ENCODE measurements at regions not wholly inside any gene's neighbourhood (a gene's known extent, or its start where the extent isn't known, plus 50 kb on each side); places are given as distances from the start of the nearest gene placed in this dataset.

DNA sequence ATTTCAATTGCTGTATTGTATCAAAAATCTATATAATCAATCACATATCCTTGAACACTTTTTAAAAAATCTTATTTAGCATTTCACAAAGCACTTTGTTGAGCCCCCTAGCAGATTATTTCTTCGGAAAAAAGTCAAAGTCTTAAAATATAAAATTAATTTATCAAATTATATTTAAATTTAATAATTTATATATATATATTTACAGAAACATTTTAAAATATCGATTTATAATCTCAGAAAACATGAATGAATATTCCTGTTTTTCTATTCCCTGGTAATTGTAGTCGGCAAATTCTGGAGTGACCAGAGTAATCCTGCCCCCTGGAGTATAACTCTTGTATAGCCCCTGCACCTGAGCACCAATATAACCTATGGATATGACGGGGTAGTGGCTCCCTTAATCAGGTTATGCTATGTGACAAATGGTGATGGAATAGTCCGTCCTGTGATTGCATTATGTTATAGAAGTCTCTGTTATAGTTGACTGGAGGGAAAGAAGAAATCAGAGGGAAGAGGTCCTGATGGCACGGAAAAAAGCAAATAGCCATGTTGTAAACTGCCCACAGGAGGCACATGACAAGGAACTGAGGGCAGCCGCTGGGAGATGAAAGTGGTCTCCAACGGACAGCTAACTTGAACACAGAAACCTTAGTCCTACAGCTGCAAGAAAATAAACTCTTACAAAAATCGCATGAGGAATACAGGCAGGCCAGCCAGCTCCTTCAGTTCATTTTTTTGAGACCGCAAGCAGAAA lies 1092.3 kb downstream of the ARAP2 start:
- H3K4me2 ChIP-seq (ENCODE audit: insufficient read depth, insufficient read length, low read length), result no peak overlapping the region
- no peaks in the 10 kb centered on the region for H3K79me1 ChIP-seq (ENCODE audit: insufficient read depth, low read depth, low read length, poor library complexity, severe bottlenecking)
- H2BK120ac ChIP-seq (ENCODE audit: low read depth, low read length, poor library complexity, severe bottlenecking), result no peak overlapping the region
- H3K56ac ChIP-seq (ENCODE audit: insufficient read length, low read depth, low read length), result no peak overlapping the region
- H3K9ac ChIP-seq (ENCODE audit: extremely low read depth, insufficient read length, low read length), result no peak overlapping the region
- no peaks in the 10 kb centered on the region for H3K27me3 ChIP-seq (ENCODE audit: insufficient read depth, low read length)
- H3K23me2 ChIP-seq (ENCODE audit: insufficient read length, low read depth, low read length, poor library complexity, severe bottlenecking), result no peaks in the 10 kb centered on the region
- H2BK12ac ChIP-seq (ENCODE audit: insufficient read length, low read depth, low read length), result no peak overlapping the region
- DNase-seq, result peak; percentile 55
- H2BK20ac ChIP-seq (ENCODE audit: low read depth, low read length, poor library complexity, severe bottlenecking), result no peak overlapping the region
- no CpG with 5 or more reads among the region's 10 CpGs for WGBS (ENCODE audit: extremely low coverage, insufficient read length, low lambda C conversion rate)
- Mint-ChIP-seq H3K4me3 (no peak overlapping the region), H3K27ac (no peak overlapping the region), H3K4me1 (no peaks in the 10 kb centered on the region), H3K36me3 (ENCODE audit: insufficient read depth in 1 of 3, low read depth in 3 of 3) (no peaks in the 10 kb centered on the region), H3K9me3 (no peaks in the 10 kb centered on the region), H3K27me3 (ENCODE audit: low read depth) (no peaks in the 10 kb centered on the region)
- H4K91ac ChIP-seq (ENCODE audit: insufficient read length, low read depth, low read length), result no peak overlapping the region
- no peak overlapping the region for H2AK5ac ChIP-seq (ENCODE audit: insufficient read length, low read length)
- H3T11ph ChIP-seq (ENCODE audit: low read length), result no peak overlapping the region
- H4K5ac ChIP-seq (ENCODE audit: insufficient read length, low read depth, low read length), result no peak overlapping the region
- H4K20me1 ChIP-seq (ENCODE audit: control insufficient read depth, insufficient read depth, insufficient read length), result no peaks in the 10 kb centered on the region
- H3K9me3 ChIP-seq (ENCODE audit: control insufficient read depth, low read depth, low read length), result no peaks in the 10 kb centered on the region
- TF ChIP-seq, protein P1, sequence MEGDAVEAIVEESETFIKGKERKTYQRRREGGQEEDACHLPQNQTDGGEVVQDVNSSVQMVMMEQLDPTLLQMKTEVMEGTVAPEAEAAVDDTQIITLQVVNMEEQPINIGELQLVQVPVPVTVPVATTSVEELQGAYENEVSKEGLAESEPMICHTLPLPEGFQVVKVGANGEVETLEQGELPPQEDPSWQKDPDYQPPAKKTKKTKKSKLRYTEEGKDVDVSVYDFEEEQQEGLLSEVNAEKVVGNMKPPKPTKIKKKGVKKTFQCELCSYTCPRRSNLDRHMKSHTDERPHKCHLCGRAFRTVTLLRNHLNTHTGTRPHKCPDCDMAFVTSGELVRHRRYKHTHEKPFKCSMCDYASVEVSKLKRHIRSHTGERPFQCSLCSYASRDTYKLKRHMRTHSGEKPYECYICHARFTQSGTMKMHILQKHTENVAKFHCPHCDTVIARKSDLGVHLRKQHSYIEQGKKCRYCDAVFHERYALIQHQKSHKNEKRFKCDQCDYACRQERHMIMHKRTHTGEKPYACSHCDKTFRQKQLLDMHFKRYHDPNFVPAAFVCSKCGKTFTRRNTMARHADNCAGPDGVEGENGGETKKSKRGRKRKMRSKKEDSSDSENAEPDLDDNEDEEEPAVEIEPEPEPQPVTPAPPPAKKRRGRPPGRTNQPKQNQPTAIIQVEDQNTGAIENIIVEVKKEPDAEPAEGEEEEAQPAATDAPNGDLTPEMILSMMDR (conservative IDR thresholded peaks at IDR 0.05), result peak; percentile 87
- no peak overlapping the region for H3K4ac ChIP-seq (ENCODE audit: low read depth, low read length)
- H4K8ac ChIP-seq (replicated peaks; ENCODE audit: insufficient read length, low read depth, low read length), result no peak overlapping the region
- no peak overlapping the region for H3K27ac ChIP-seq (ENCODE audit: insufficient read length, low read depth, low read length)
- H3K79me2 ChIP-seq (ENCODE audit: insufficient read depth, low read length), result no peaks in the 10 kb centered on the region
- no peak overlapping the region for H2AFZ ChIP-seq (ENCODE audit: low read length)
- H3K4me1 ChIP-seq (ENCODE audit: insufficient read depth, low read length), result no peaks in the 10 kb centered on the region
- no peak overlapping the region for H3K14ac ChIP-seq (ENCODE audit: insufficient read depth, low read length)
- no peak overlapping the region for H2BK15ac ChIP-seq (ENCODE audit: low read depth, low read length)
- no peak overlapping the region for H2BK5ac ChIP-seq (ENCODE audit: insufficient read length, low read length)
- no peak overlapping the region for H3K18ac ChIP-seq (ENCODE audit: insufficient read length, low read depth, low read length)
- H3K23ac ChIP-seq (ENCODE audit: insufficient read length, low read depth, low read length), result no peak overlapping the region

Measured in H9 (cell line).